ENCODE measurements at regions not wholly inside any gene's neighbourhood (a gene's known extent, or its start where the extent isn't known, plus 50 kb on each side); places are given as distances from the start of the nearest gene placed in this dataset.

- intact Hi-C loops (cut with micrococcal nuclease) (no loop called here), dilution Hi-C loops (cut with HindIII; ENCODE audit: low sequenced_read_pairs, unreplicated experiment) (no loop called here), in situ Hi-C loops (cut with MboI; ENCODE audit: low sequenced_read_pairs) (no loop called here)
- no TSS peak for BruUV-seq (replicated peaks)
- DNase-seq: no peak
- Histone ChIP-seq H4K5ac (ENCODE audit: low read depth, low read length) (no peak overlapping the region), H3K23ac (ENCODE audit: low read depth, low read length) (no peak overlapping the region), H3K27ac (ENCODE audit: insufficient read depth, low read length) (no peak overlapping the region), H3K36me3 (ENCODE audit: control insufficient read depth, insufficient read depth, low read length) (no peaks in the 10 kb centered on the region), H3K79me1 (ENCODE audit: low read depth in 1 of 2, low read length in 2 of 2) (no peaks in the 10 kb centered on the region), H3K9me3 (ENCODE audit: control insufficient read depth, insufficient read depth, low read length) (no peaks in the 10 kb centered on the region; the same call in 1 of the 2 replicates), H2BK15ac (ENCODE audit: low read depth, low read length) (no peak overlapping the region), H2BK5ac (ENCODE audit: low read depth, low read length, poor library complexity, severe bottlenecking) (no peak overlapping the region), H3K14ac (replicated peaks; ENCODE audit: low read depth, low read length) (no peak overlapping the region), H3K4me1 (ENCODE audit: control insufficient read depth, insufficient read depth, low read length) (no peaks in the 10 kb centered on the region), H3K4me3 (ENCODE audit: insufficient read depth, low read depth, low read length) (no peak overlapping the region), H4K91ac (ENCODE audit: insufficient read depth, low read depth, low read length) (no peak overlapping the region), H3K56ac (ENCODE audit: extremely low read depth, insufficient read depth, low read length) (no peak overlapping the region), H3K27me3 (ENCODE audit: control insufficient read depth, insufficient read depth, low read length) (no peaks in the 10 kb centered on the region), H3K9ac (ENCODE audit: low read depth, low read length) (no peak overlapping the region), H3K4me2 (ENCODE audit: low read depth, low read length) (no peak overlapping the region), H4K20me1 (ENCODE audit: insufficient read depth, low read length) (no peaks in the 10 kb centered on the region), H4K8ac (ENCODE audit: low read depth in 2 of 2, low read length in 2 of 2) (no peak overlapping the region), H3K18ac (ENCODE audit: low read depth, low read length) (no peak overlapping the region), H3K4ac (ENCODE audit: low read depth, low read length) (no peak overlapping the region), H2AK5ac (ENCODE audit: low read depth, low read length) (no peak overlapping the region), H2BK120ac (ENCODE audit: low read depth, low read length) (no peak overlapping the region), H2AFZ (replicated peaks; ENCODE audit: low read length, poor library complexity) (no peak overlapping the region), H3K9me1 (ENCODE audit: insufficient read depth, low read length) (no peaks in the 10 kb centered on the region), H2BK20ac (ENCODE audit: low read depth, low read length) (no peak overlapping the region), H2AK9ac (replicated peaks; ENCODE audit: low read depth, low read length, poor library complexity) (no peak overlapping the region)
- no peak for TF ChIP-seq ELK1 (IDR thresholded peaks at IDR 0.05; ENCODE audit: borderline replicate concordance, low read depth, low read length)
- no peak for TF ChIP-seq NFE2L2 (IDR thresholded peaks at IDR 0.05; ENCODE audit: low read depth, low read length)
- TF ChIP-seq RCOR1 (IDR thresholded peaks at IDR 0.05; ENCODE audit: insufficient replicate concordance, low read length): no peak
- no peak for TF ChIP-seq POLR2A (IDR thresholded peaks at IDR 0.05; ENCODE audit: low read depth, low read length)
- no peak for TF ChIP-seq RFX5 (IDR thresholded peaks at IDR 0.05; ENCODE audit: low read depth, low read length)
- TF ChIP-seq USF2 (IDR thresholded peaks at IDR 0.05; ENCODE audit: low read depth, low read length): no peak
- TF ChIP-seq, protein P1, sequence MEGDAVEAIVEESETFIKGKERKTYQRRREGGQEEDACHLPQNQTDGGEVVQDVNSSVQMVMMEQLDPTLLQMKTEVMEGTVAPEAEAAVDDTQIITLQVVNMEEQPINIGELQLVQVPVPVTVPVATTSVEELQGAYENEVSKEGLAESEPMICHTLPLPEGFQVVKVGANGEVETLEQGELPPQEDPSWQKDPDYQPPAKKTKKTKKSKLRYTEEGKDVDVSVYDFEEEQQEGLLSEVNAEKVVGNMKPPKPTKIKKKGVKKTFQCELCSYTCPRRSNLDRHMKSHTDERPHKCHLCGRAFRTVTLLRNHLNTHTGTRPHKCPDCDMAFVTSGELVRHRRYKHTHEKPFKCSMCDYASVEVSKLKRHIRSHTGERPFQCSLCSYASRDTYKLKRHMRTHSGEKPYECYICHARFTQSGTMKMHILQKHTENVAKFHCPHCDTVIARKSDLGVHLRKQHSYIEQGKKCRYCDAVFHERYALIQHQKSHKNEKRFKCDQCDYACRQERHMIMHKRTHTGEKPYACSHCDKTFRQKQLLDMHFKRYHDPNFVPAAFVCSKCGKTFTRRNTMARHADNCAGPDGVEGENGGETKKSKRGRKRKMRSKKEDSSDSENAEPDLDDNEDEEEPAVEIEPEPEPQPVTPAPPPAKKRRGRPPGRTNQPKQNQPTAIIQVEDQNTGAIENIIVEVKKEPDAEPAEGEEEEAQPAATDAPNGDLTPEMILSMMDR (conservative IDR thresholded peaks at IDR 0.05; ENCODE audit: low read depth, low read length): no peak
- TF ChIP-seq RAD21 (IDR thresholded peaks at IDR 0.05; ENCODE audit: low read length): no peak
- no peak for TF ChIP-seq MXI1 (IDR thresholded peaks at IDR 0.05; ENCODE audit: borderline replicate concordance, low read depth, low read length)
- no peak for TF ChIP-seq CEBPB (IDR thresholded peaks at IDR 0.05; ENCODE audit: low read depth, low read length)
- no peak for TF ChIP-seq SMC3 (IDR thresholded peaks at IDR 0.05; ENCODE audit: low read depth, low read length)
- no peak for TF ChIP-seq FOS (IDR thresholded peaks at IDR 0.05; ENCODE audit: low read depth, low read length)
- no peak for TF ChIP-seq MAFK (IDR thresholded peaks at IDR 0.05; ENCODE audit: low read depth, low read length)
- no peak for TF ChIP-seq CHD1 (IDR thresholded peaks at IDR 0.05; ENCODE audit: low read depth, low read length)
- no peak for TF ChIP-seq MAZ (IDR thresholded peaks at IDR 0.05; ENCODE audit: borderline replicate concordance, low read depth, low read length)
- TF ChIP-seq BHLHE40 (IDR thresholded peaks at IDR 0.05; ENCODE audit: low read depth, low read length): no peak
- no peak for ATAC-seq (ENCODE audit: low read depth)
- ChIA-PET CTCF (no interaction called here), POLR2A (ENCODE audit: unreplicated experiment) (no interaction called here)
- 59% methylated on average over 3 of the region's 7 CpGs; no CpG with 5 or more reads in 1 of the 2 experiments for WGBS, 2 experiments (ENCODE audit: extremely low coverage in 2 of 2, insufficient read length in 1 of 2)
Observed at GRCh38 chr20:59411589-59411988, 111.2 kb downstream of the EDN3 start.
